H1 (cell line): ENCODE measurements at regions not wholly inside any gene's neighbourhood (a gene's known extent, or its start where the extent isn't known, plus 50 kb on each side); places are given as distances from the start of the nearest gene placed in this dataset.

Experiments used
- CTCF ChIA-PET: fragments of 300-600 bp; sonication (Branson Sonifier 250); formaldehyde crosslinking; loops from one replicate; lab custom pipeline; 2021; ENCODE audit not compliant: partially characterized antibody; lab: Charles Lee
- POLR2A ChIA-PET: fragments of 300-600 bp; sonication (Branson Sonifier 250); formaldehyde crosslinking; loops from one replicate; lab custom pipeline; 2021; ENCODE audit warnings: inconsistent platforms; ENCODE audit not compliant: partially characterized antibody; lab: Charles Lee
- DNase-seq, 2 experiments: peaks; one replicate each; pipeline versions ENCODE4 v3.0.0 to v3.0.0-alpha.2; 2010 to 2022; ENCODE audit warnings: low spot score in 2 of 2, low read depth in 1 of 2, mixed read lengths in 1 of 2
- FAIRE-seq: peaks from 2 replicates; lab custom pipeline; 2011; peaks lifted over from hg19 to GRCh38; lab: Jason Lieb, UNC
- H2AFZ ChIP-seq: 2 replicates; pipeline ENCODE4 v1.8.1; 2012; ENCODE audit warnings: low read length, inconsistent platforms
- H2AK5ac ChIP-seq: 2 replicates; pipeline ENCODE4 v1.6.1; 2013; ENCODE audit warnings: low read depth, low read length
- H2BK120ac ChIP-seq: replicated peaks from 2 replicates; pipeline ENCODE3; 2013; ENCODE audit warnings: low read depth, low read length, inconsistent platforms
- H2BK12ac ChIP-seq: 2 replicates; pipeline ENCODE4 v1.6.1; 2013; ENCODE audit warnings: low read depth, low read length
- H2BK15ac ChIP-seq: 2 replicates; pipeline ENCODE4 v1.6.1; 2013; ENCODE audit warnings: low read length
- H2BK20ac ChIP-seq: 2 replicates; pipeline ENCODE4 v1.6.1; 2013; ENCODE audit warnings: low read length
- H2BK5ac ChIP-seq: 2 replicates; pipeline ENCODE4 v1.6.1; 2013; ENCODE audit warnings: low read depth, low read length
- H3K14ac ChIP-seq: 2 replicates; pipeline ENCODE4 v1.6.1; 2013; ENCODE audit warnings: inconsistent platforms; ENCODE audit not compliant: insufficient read length
- H3K18ac ChIP-seq: 2 replicates; pipeline ENCODE4 v1.6.1; 2013; ENCODE audit warnings: low read length; ENCODE audit errors: extremely low read depth
- H3K23ac ChIP-seq: 2 replicates; pipeline ENCODE4 v1.6.1; 2013; ENCODE audit warnings: inconsistent platforms; ENCODE audit not compliant: insufficient read length
- H3K23me2 ChIP-seq: 2 replicates; pipeline ENCODE4 v1.6.1; 2013; ENCODE audit warnings: low read depth, low read length
- H3K27ac ChIP-seq: 2 replicates; pipeline ENCODE4 v1.6.1; 2011; ENCODE audit warnings: low read depth, low read length, inconsistent platforms
- H3K27me3 ChIP-seq, 4 experiments: replicated peaks in 1 of 4; 1 replicate in 1 of 4; 2 replicates in 3 of 4; pipeline versions ENCODE4 v1.6.1 to v1.8.1; 2011 to 2013; ENCODE audit warnings: low read length in 3 of 4, mild to moderate bottlenecking in 3 of 4, inconsistent platforms in 2 of 4, mixed read lengths in 2 of 4, moderate library complexity in 1 of 4; ENCODE audit not compliant: control insufficient read depth in 3 of 4, insufficient read depth in 3 of 4; ENCODE audit errors: extremely low read depth in 1 of 4
- H3K36me3 ChIP-seq, 4 experiments: 2 replicates each; pipeline versions ENCODE4 v1.6.1 to v1.8.1; 2011 to 2013; ENCODE audit warnings: mild to moderate bottlenecking in 4 of 4, low read length in 3 of 4, moderate library complexity in 2 of 4, control low read depth in 1 of 4, inconsistent platforms in 1 of 4; ENCODE audit not compliant: insufficient read depth in 4 of 4, control insufficient read depth in 2 of 4
- H3K4ac ChIP-seq: replicated peaks from 2 replicates; pipeline ENCODE3; 2013; ENCODE audit warnings: low read length, low read depth, mixed read lengths, inconsistent platforms; ENCODE audit not compliant: insufficient read length
- H3K4me1 ChIP-seq, 4 experiments: replicated peaks in 1 of 4; 1 replicate in 1 of 4; 2 replicates in 3 of 4; pipeline versions ENCODE4 v1.6.1 to v1.8.1; 2011 to 2013; ENCODE audit warnings: low read length in 3 of 4, inconsistent platforms in 2 of 4, mixed read lengths in 1 of 4; ENCODE audit not compliant: insufficient read depth in 4 of 4, control insufficient read depth in 3 of 4
- H3K4me2 ChIP-seq, 2 experiments: 2 replicates each; pipeline versions ENCODE4 v1.6.1 to v1.8.1; 2011 to 2013; ENCODE audit warnings: low read depth in 2 of 2, low read length in 2 of 2, control low read depth in 1 of 2, inconsistent platforms in 1 of 2, mild to moderate bottlenecking in 1 of 2; ENCODE audit not compliant: insufficient read depth in 1 of 2
- H3K4me3 ChIP-seq, 4 experiments: fragments of 200-600, 300-600 bp in 1 of 4; sonication (generic), shearing (Covaris generic), sonication (Bioruptor Twin) in 1 of 4; 2 replicates each; pipeline versions ENCODE4 v1.5.1 to v1.8.1; 2011 to 2016; ENCODE audit warnings: low read length in 4 of 4, low read depth in 3 of 4, control low read depth in 2 of 4, inconsistent platforms in 2 of 4, mild to moderate bottlenecking in 2 of 4, mixed read lengths in 1 of 4, moderate library complexity in 1 of 4; ENCODE audit not compliant: insufficient read depth in 2 of 4; ENCODE audit errors: extremely low read depth in 1 of 4
- H3K56ac ChIP-seq: replicated peaks from 2 replicates; pipeline ENCODE3; 2013; ENCODE audit warnings: low read depth, mild to moderate bottlenecking, mixed read lengths, low read length, inconsistent platforms; ENCODE audit not compliant: insufficient read length
- H3K79me1 ChIP-seq: 2 replicates; pipeline ENCODE4 v1.6.1; 2013; ENCODE audit warnings: low read depth, low read length, control low read depth
- H3K79me2 ChIP-seq, 2 experiments: 2 replicates each; pipeline versions ENCODE4 v1.6.1 to v1.8.1; 2012 to 2013; ENCODE audit warnings: low read length in 2 of 2, mild to moderate bottlenecking in 2 of 2, inconsistent platforms in 1 of 2; ENCODE audit not compliant: insufficient read depth in 2 of 2, control insufficient read depth in 1 of 2
- H3K9ac ChIP-seq, 4 experiments: replicated peaks in 1 of 4; 1 replicate in 1 of 4; 2 replicates in 3 of 4; pipeline versions ENCODE4 v1.6.1 to v1.8.1; 2011 to 2013; ENCODE audit warnings: low read depth in 3 of 4, low read length in 3 of 4, control low read depth in 2 of 4, mild to moderate bottlenecking in 2 of 4, moderate library complexity in 2 of 4, inconsistent platforms in 1 of 4; ENCODE audit errors: extremely low read depth in 1 of 4
- H3K9me3 ChIP-seq, 2 experiments: 2 replicates each; pipeline versions ENCODE4 v1.6.1 to v1.8.1; 2012 to 2013; ENCODE audit warnings: mild to moderate bottlenecking in 2 of 2, moderate library complexity in 2 of 2, control low read depth in 1 of 2, inconsistent platforms in 1 of 2, low read depth in 1 of 2, low read length in 1 of 2, mixed read lengths in 1 of 2; ENCODE audit not compliant: insufficient read depth in 2 of 2
- H4K20me1 ChIP-seq, 2 experiments: replicated peaks in 1 of 2; 2 replicates each; pipeline versions ENCODE3 to v1.8.1; 2011 to 2013; ENCODE audit warnings: inconsistent platforms in 2 of 2, low read length in 2 of 2, mild to moderate bottlenecking in 1 of 2; ENCODE audit not compliant: insufficient read depth in 2 of 2, control insufficient read depth in 1 of 2
- H4K5ac ChIP-seq: 2 replicates; pipeline ENCODE4 v1.6.1; 2013; ENCODE audit warnings: low read length, low read depth, mixed read lengths, inconsistent platforms; ENCODE audit not compliant: insufficient read length
- H4K8ac ChIP-seq: 2 replicates; pipeline ENCODE4 v1.8.0; 2013; ENCODE audit warnings: mild to moderate bottlenecking, moderate library complexity, low read length, inconsistent platforms; ENCODE audit not compliant: insufficient read depth; ENCODE audit errors: extremely low read depth
- H4K91ac ChIP-seq: replicated peaks from 2 replicates; pipeline ENCODE3; 2013; ENCODE audit warnings: low read length, mixed read lengths, inconsistent platforms; ENCODE audit not compliant: insufficient read length
- BCL11A ChIP-seq, 2 experiments: IDR thresholded peaks; one replicate each; pipeline ENCODE4 v1.6.1; 2011; ENCODE audit warnings: low read depth in 2 of 2, low read length in 2 of 2, mild to moderate bottlenecking in 2 of 2
- CBX5 ChIP-seq: fragments of 300-800, 300-1000 bp; sonication (generic); IDR thresholded peaks from 2 replicates; pipeline ENCODE4 v1.7.1; 2016; ENCODE audit warnings: antibody characterized with exemption, low read length, low read depth
- CEBPB ChIP-seq: IDR thresholded peaks from 2 replicates; pipeline ENCODE4 v1.6.1; 2012; ENCODE audit warnings: low read depth, low read length
- CHD2 ChIP-seq: IDR thresholded peaks from 2 replicates; pipeline ENCODE4 v1.6.1; 2012; ENCODE audit warnings: low read length, improper control_type of control experiment
- CREB1 ChIP-seq: IDR thresholded peaks from 2 replicates; pipeline ENCODE4 v1.6.1; 2012; ENCODE audit warnings: inconsistent platforms
- HDAC2 ChIP-seq, 2 experiments: fragments of 300-600 bp in 1 of 2; sonication (generic) in 1 of 2; IDR thresholded peaks; 2 replicates each; pipeline ENCODE4 v1.6.1; 2011 to 2012; ENCODE audit warnings: low read depth in 2 of 2, low read length in 2 of 2, mild to moderate bottlenecking in 2 of 2, moderate library complexity in 2 of 2, borderline replicate concordance in 1 of 2, inconsistent platforms in 1 of 2
- KDM5A ChIP-seq: fragments of 200-600 bp; IDR thresholded peaks from 2 replicates; pipeline ENCODE4 v1.7.1; 2012; ENCODE audit warnings: mild to moderate bottlenecking, low read length, inconsistent platforms, mixed read lengths
- POU5F1 ChIP-seq: IDR thresholded peaks from 2 replicates; pipeline ENCODE4 v1.6.1; 2011; ENCODE audit warnings: low read depth, mild to moderate bottlenecking, low read length, moderate library complexity
- RAD21 ChIP-seq, 2 experiments: IDR thresholded peaks in 1 of 2; conservative IDR thresholded peaks in 1 of 2; 2 replicates each; pipeline ENCODE4 v1.6.1; 2011; ENCODE audit warnings: low read depth in 2 of 2, low read length in 2 of 2, improper control_type of control experiment in 1 of 2, inconsistent platforms in 1 of 2, mild to moderate bottlenecking in 1 of 2, moderate library complexity in 1 of 2
- RBBP5 ChIP-seq: IDR thresholded peaks from 2 replicates; pipeline ENCODE4 v1.7.1; 2012; ENCODE audit warnings: low read depth, mild to moderate bottlenecking, inconsistent platforms, low read length, moderate library complexity, borderline replicate concordance
- SP2 ChIP-seq: IDR thresholded peaks from 2 replicates; pipeline ENCODE4 v1.6.1; 2012; ENCODE audit warnings: mild to moderate bottlenecking, low read length, inconsistent platforms
- TAF7 ChIP-seq: optimal IDR thresholded peaks from 2 replicates; pipeline ENCODE3; 2011; ENCODE audit warnings: low read depth, mild to moderate bottlenecking, inconsistent platforms, low read length, moderate library complexity, borderline replicate concordance
- TBP ChIP-seq: IDR thresholded peaks from 2 replicates; pipeline ENCODE4 v1.6.1; 2011; ENCODE audit warnings: low read depth, low read length, improper control_type of control experiment
- WGBS, 2 experiments: shearing (Covaris generic) in 1 of 2; methylation state at CpG; one replicate each; pipeline versions ENCODE4 v1.1.6 to v1.1.7; 2013 to 2015; ENCODE audit warnings: low lambda C conversion rate in 2 of 2, mixed read lengths in 2 of 2, inconsistent platforms in 1 of 2, low coverage in 1 of 2, missing lambda C conversion rate in 1 of 2; ENCODE audit not compliant: insufficient replicate concordance in 2 of 2, insufficient coverage in 1 of 2, insufficient read length in 1 of 2; ENCODE audit errors: extremely low coverage in 1 of 2, missing lambda C conversion rate in 1 of 2; 5-methylcytosine and 5-hydroxymethylcytosine counted together

- H3K4me2 ChIP-seq = no peak overlapping the region
- no peak overlapping the region for H4K91ac ChIP-seq
- H3K79me2 ChIP-seq = no peaks in the 10 kb centered on the region
- no peak overlapping the region for H3K4me3 ChIP-seq
- H3K18ac ChIP-seq = no peak overlapping the region
- no peak overlapping the region for H2BK15ac ChIP-seq
- H3K4ac ChIP-seq = no peak overlapping the region
- no peak overlapping the region for H2BK20ac ChIP-seq
- POLR2A ChIA-PET = no interaction called here
- no peak overlapping the region for H3K56ac ChIP-seq
- no peaks in the 10 kb centered on the region for H3K79me1 ChIP-seq
- no peak for TF ChIP-seq SP2
- TF ChIP-seq BCL11A (IDR thresholded peaks at IDR 0.05; ENCODE audit: low read depth in 2 of 2, low read length in 2 of 2) = no peak
- no peak for TF ChIP-seq CEBPB
- no peak for TF ChIP-seq CHD2
- no peak for TF ChIP-seq CREB1
- no peak for TF ChIP-seq TBP
- no peak for TF ChIP-seq RAD21 (IDR thresholded peaks at IDR 0.05 in 1 of 2, conservative IDR thresholded peaks at IDR 0.05 in 1 of 2; ENCODE audit: low read depth in 2 of 2, low read length in 2 of 2)
- TF ChIP-seq TAF7 = no peak
- TF ChIP-seq RBBP5 = no peak
- no peak for TF ChIP-seq KDM5A
- TF ChIP-seq POU5F1 = no peak
- TF ChIP-seq HDAC2 (IDR thresholded peaks at IDR 0.05; ENCODE audit: borderline replicate concordance in 1 of 2, low read depth in 2 of 2, low read length in 2 of 2) = no peak
- TF ChIP-seq CBX5 = no peak
- H3K14ac ChIP-seq = no peak overlapping the region
- H4K8ac ChIP-seq = no peak overlapping the region
- no peak overlapping the region for H2AFZ ChIP-seq
- CTCF ChIA-PET = interaction anchor here (0.8 kb wide), 1 partner anchor 14 kb away, joined by 3 read pairs; no protein-coding TSS in a partner anchor
- no peaks in the 10 kb centered on the region for H4K20me1 ChIP-seq
- no peak overlapping the region for H2BK5ac ChIP-seq
- no peak overlapping the region for H2AK5ac ChIP-seq
- H3K9ac ChIP-seq = no peak overlapping the region
- H3K4me1 ChIP-seq = no peaks in the 10 kb centered on the region
- DNase-seq = no peak
- no peak overlapping the region for H4K5ac ChIP-seq
- H3K27me3 ChIP-seq = no peaks in the 10 kb centered on the region
- no peak overlapping the region for H3K27ac ChIP-seq
- H2BK120ac ChIP-seq = no peak overlapping the region
- no peak overlapping the region for H3K23ac ChIP-seq
- H2BK12ac ChIP-seq = no peak overlapping the region
- no peak for FAIRE-seq
- H3K36me3 ChIP-seq = no peaks in the 10 kb centered on the region
- 88% methylated on average over 2 of the region's 2 CpGs; no CpG with 5 or more reads in 1 of the 2 experiments for WGBS, 2 experiments
- H3K23me2 ChIP-seq = no peaks in the 10 kb centered on the region
- no peaks in the 10 kb centered on the region for H3K9me3 ChIP-seq
Observed at GRCh38 chr2:114354199-114354598, 88.2 kb upstream of the DPP10 start.
